ENCODE measurements at regions not wholly inside any gene's neighbourhood (a gene's known extent, or its start where the extent isn't known, plus 50 kb on each side); places are given as distances from the start of the nearest gene placed in this dataset.

GRCh38 chr10:113986316-113986715, 57.4 kb upstream of the ADRB1 start:
- TF ChIP-seq, protein P1, sequence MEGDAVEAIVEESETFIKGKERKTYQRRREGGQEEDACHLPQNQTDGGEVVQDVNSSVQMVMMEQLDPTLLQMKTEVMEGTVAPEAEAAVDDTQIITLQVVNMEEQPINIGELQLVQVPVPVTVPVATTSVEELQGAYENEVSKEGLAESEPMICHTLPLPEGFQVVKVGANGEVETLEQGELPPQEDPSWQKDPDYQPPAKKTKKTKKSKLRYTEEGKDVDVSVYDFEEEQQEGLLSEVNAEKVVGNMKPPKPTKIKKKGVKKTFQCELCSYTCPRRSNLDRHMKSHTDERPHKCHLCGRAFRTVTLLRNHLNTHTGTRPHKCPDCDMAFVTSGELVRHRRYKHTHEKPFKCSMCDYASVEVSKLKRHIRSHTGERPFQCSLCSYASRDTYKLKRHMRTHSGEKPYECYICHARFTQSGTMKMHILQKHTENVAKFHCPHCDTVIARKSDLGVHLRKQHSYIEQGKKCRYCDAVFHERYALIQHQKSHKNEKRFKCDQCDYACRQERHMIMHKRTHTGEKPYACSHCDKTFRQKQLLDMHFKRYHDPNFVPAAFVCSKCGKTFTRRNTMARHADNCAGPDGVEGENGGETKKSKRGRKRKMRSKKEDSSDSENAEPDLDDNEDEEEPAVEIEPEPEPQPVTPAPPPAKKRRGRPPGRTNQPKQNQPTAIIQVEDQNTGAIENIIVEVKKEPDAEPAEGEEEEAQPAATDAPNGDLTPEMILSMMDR (IDR thresholded peaks at IDR 0.05 in 2 of 3, conservative IDR thresholded peaks at IDR 0.05 in 1 of 3; ENCODE audit: borderline replicate concordance in 1 of 3, insufficient read depth in 1 of 3, low read depth in 2 of 3, low read length in 2 of 3) = no peak
- no peak for TF ChIP-seq EZH2 (IDR thresholded peaks at IDR 0.05)
